ENCODE measurements at regions not wholly inside any gene's neighbourhood (a gene's known extent, or its start where the extent isn't known, plus 50 kb on each side); places are given as distances from the start of the nearest gene placed in this dataset.

GRCh38 chr1:60596791-60597750, 485.3 kb upstream of the NFIA start:
- no peak for TF ChIP-seq MYBL2 (CRISPR knock-in tag; IDR thresholded peaks at IDR 0.05)
- no peak for TF ChIP-seq TEAD4 (CRISPR knock-in tag; IDR thresholded peaks at IDR 0.05)
- TF ChIP-seq, protein P1, sequence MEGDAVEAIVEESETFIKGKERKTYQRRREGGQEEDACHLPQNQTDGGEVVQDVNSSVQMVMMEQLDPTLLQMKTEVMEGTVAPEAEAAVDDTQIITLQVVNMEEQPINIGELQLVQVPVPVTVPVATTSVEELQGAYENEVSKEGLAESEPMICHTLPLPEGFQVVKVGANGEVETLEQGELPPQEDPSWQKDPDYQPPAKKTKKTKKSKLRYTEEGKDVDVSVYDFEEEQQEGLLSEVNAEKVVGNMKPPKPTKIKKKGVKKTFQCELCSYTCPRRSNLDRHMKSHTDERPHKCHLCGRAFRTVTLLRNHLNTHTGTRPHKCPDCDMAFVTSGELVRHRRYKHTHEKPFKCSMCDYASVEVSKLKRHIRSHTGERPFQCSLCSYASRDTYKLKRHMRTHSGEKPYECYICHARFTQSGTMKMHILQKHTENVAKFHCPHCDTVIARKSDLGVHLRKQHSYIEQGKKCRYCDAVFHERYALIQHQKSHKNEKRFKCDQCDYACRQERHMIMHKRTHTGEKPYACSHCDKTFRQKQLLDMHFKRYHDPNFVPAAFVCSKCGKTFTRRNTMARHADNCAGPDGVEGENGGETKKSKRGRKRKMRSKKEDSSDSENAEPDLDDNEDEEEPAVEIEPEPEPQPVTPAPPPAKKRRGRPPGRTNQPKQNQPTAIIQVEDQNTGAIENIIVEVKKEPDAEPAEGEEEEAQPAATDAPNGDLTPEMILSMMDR (IDR thresholded peaks at IDR 0.05) = no peak
- TF ChIP-seq FOXK1 (CRISPR knock-in tag; IDR thresholded peaks at IDR 0.05) = no peak
- TF ChIP-seq ZNF138 (CRISPR knock-in tag; conservative IDR thresholded peaks at IDR 0.05) = no peak
- no peak for TF ChIP-seq AR (CRISPR knock-in tag; IDR thresholded peaks at IDR 0.05)
- TF ChIP-seq NFYB (CRISPR knock-in tag; conservative IDR thresholded peaks at IDR 0.05; ENCODE audit: low read depth) = no peak
- no peak for TF ChIP-seq JUN (CRISPR knock-in tag; IDR thresholded peaks at IDR 0.05)
